GM23248 (cell line): ENCODE measurements at regions not wholly inside any gene's neighbourhood (a gene's known extent, or its start where the extent isn't known, plus 50 kb on each side); places are given as distances from the start of the nearest gene placed in this dataset.

Experiments used
- EZH2 ChIP-seq: fragments of 200-600 bp; sonication (generic); IDR thresholded peaks from 2 replicates; pipeline ENCODE4 v1.6.1; 2018; ENCODE audit warnings: antibody characterized with exemption, mild to moderate bottlenecking; ENCODE audit not compliant: insufficient read depth, poor library complexity, severe bottlenecking
- EZH2phosphoT487 ChIP-seq: fragments of 200-600 bp; sonication (generic); IDR thresholded peaks from 2 replicates; pipeline ENCODE4 v1.6.1; 2018; ENCODE audit warnings: antibody characterized with exemption, moderate library complexity, mild to moderate bottlenecking, low read depth; ENCODE audit not compliant: insufficient read depth

- TF ChIP-seq EZH2 (no peak), EZH2phosphoT487 (no peak)
These were observed 78.1 kb downstream of the HFE start for GRCh38 chr6:26165261-26165790.
